Cardiac muscle cell (in vitro differentiated cells and primary cell): ENCODE measurements at regions not wholly inside any gene's neighbourhood (a gene's known extent, or its start where the extent isn't known, plus 50 kb on each side); places are given as distances from the start of the nearest gene placed in this dataset.

Experiments used
- DNase-seq, 2 donors: peaks; one replicate each; pipeline versions ENCODE4 v3.0.0 to v3.0.0-alpha.2; 2010 to 2017; ENCODE audit warnings: low read depth in 1 of 2, low spot score in 1 of 2
- H3K27ac ChIP-seq: fragments of 200-600 bp; sonication (generic); 2 replicates; pipeline ENCODE4 v1.5.1; 2016
- H3K27me3 ChIP-seq: fragments of 200-600 bp; sonication (generic); 2 replicates; pipeline ENCODE4 v1.6.0; 2016; ENCODE audit warnings: control low read depth
- H3K36me3 ChIP-seq: fragments of 200-600 bp; sonication (generic); 2 replicates; pipeline ENCODE4 v1.5.1; 2016; ENCODE audit warnings: control low read depth
- H3K4me1 ChIP-seq: fragments of 200-600 bp; sonication (generic); 2 replicates; pipeline ENCODE4 v1.8.1; 2017; ENCODE audit warnings: low read depth, mild to moderate bottlenecking, mixed run types
- H3K4me3 ChIP-seq: fragments of 200-600 bp; sonication (generic); 2 replicates; pipeline ENCODE4 v1.5.1; 2016; ENCODE audit warnings: mild to moderate bottlenecking
- H3K9me3 ChIP-seq: fragments of 200-600 bp; sonication (generic); 2 replicates; pipeline ENCODE4 v1.5.1; 2017; ENCODE audit warnings: low read depth, mild to moderate bottlenecking, control low read depth
- TF ChIP-seq, protein P1 (sequence below): IDR thresholded peaks from 2 replicates; pipeline ENCODE4 v1.5.1; 2012; ENCODE audit warnings: low read depth, mild to moderate bottlenecking, low read length

DNA sequence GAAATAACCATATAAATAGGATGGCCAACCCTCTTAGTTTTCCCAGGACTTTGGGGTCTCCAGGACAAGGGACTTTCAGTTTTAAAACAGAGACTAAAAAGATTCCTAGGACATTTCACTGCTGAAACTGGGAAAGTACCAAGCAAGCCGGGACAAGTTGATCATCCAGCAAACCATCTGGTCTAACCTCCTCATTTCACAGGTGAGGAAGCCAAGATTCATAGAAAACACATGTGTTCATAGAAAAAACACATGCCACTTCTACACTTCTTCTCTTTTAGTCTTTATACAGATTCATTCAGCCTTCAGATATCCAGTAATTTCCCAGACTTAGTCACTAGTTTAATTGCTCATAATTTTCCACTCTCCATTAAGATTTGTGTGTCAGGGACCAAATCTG, 165.6 kb upstream of the CCDC54 start:
- DNase-seq = no peak
- H3K36me3 ChIP-seq = no peaks in the 10 kb centered on the region
- no peak overlapping the region for H3K27ac ChIP-seq
- no peaks in the 10 kb centered on the region for H3K27me3 ChIP-seq
- no peak overlapping the region for H3K4me3 ChIP-seq
- no peaks in the 10 kb centered on the region for H3K9me3 ChIP-seq
- peaks cover 24% of the 10 kb centered on the region for H3K4me1 ChIP-seq
- TF ChIP-seq, protein P1, sequence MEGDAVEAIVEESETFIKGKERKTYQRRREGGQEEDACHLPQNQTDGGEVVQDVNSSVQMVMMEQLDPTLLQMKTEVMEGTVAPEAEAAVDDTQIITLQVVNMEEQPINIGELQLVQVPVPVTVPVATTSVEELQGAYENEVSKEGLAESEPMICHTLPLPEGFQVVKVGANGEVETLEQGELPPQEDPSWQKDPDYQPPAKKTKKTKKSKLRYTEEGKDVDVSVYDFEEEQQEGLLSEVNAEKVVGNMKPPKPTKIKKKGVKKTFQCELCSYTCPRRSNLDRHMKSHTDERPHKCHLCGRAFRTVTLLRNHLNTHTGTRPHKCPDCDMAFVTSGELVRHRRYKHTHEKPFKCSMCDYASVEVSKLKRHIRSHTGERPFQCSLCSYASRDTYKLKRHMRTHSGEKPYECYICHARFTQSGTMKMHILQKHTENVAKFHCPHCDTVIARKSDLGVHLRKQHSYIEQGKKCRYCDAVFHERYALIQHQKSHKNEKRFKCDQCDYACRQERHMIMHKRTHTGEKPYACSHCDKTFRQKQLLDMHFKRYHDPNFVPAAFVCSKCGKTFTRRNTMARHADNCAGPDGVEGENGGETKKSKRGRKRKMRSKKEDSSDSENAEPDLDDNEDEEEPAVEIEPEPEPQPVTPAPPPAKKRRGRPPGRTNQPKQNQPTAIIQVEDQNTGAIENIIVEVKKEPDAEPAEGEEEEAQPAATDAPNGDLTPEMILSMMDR = no peak

DNA sequence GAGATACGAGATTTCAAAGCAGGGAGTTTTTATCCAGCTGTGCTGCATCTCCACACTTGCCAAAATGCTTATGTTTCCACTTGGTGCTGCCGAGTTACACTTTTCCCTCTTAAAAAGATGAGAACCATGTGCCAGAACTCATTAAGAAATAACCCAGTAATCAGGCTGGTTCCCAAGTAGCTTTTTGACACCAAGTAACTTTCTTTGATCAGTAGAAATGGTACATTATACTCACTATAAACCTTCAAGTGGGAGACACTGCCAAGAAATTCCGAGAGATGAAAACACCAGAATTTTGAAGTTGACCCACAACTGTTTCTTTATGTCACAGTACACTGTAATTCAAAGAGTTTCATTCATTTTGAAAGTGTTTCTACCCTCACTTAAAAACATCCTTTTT, 164.6 kb upstream of the CCDC54 start:
- peaks cover 22% of the 10 kb centered on the region for H3K4me1 ChIP-seq
- no peaks in the 10 kb centered on the region for H3K36me3 ChIP-seq
- H3K4me3 ChIP-seq = no peak overlapping the region
- H3K9me3 ChIP-seq = no peaks in the 10 kb centered on the region
- H3K27ac ChIP-seq = no peak overlapping the region
- H3K27me3 ChIP-seq = no peaks in the 10 kb centered on the region
- no peak for DNase-seq
- TF ChIP-seq, protein P1 = no peak

DNA sequence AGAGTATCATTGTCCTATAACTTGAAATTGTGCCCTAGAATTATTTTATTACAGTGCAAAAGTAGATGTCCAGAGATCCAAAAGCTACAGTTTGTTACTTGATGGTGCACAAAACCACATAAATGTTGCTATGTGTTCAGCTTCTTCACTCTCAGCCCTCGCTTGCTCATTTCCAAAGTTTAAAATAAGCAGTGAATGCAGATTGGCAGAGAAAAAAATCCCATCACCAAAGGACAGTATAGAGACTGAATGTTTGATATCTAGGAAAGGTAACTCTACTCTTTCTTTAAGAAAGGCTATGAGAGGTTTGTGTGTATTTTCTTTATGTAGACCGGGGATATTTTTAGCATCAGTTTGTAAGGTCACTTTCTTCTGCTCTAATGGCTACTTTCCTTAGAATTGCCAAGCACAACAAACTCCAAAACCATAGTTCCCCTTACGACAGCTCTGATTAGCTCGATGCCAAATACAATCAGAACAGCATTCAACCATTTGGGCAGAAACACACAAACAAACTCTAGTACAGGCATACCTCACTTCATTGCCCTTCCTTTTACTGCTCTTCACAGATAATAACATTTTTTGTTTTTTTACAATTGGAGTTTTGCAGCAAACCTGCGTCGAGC, 164.1 kb upstream of the CCDC54 start:
- Histone ChIP-seq H3K27me3 (no peaks in the 10 kb centered on the region), H3K27ac (no peak overlapping the region), H3K4me1 (peaks cover 16% of the 10 kb centered on the region), H3K9me3 (no peaks in the 10 kb centered on the region), H3K4me3 (no peak overlapping the region), H3K36me3 (no peaks in the 10 kb centered on the region)
- TF ChIP-seq, protein P1 = no peak
- DNase-seq = no peak

DNA sequence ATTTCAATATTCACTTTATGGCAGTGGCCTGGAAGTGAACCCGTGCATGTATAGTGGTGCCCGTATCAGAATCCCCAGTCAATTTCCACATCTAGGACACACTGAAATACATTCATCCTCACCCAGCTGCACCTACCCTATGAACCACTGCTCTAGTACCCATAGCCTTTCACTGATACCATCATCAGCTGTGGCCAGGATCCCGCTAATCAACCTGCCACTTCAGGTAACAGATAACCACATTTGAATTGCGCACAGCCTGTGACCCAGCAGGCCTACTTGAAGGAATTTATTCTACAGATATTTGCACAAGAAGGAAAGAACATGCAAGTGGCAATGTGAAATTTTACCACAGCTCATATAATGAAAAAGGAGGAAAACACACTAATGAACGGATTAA, 161.0 kb upstream of the CCDC54 start:
- no peak for DNase-seq
- no peaks in the 10 kb centered on the region for H3K9me3 ChIP-seq
- H3K4me3 ChIP-seq = no peak overlapping the region
- no peak overlapping the region for H3K27ac ChIP-seq
- H3K27me3 ChIP-seq = no peaks in the 10 kb centered on the region
- H3K36me3 ChIP-seq = no peaks in the 10 kb centered on the region
- H3K4me1 ChIP-seq = no peaks in the 10 kb centered on the region
- TF ChIP-seq, protein P1 = no peak

DNA sequence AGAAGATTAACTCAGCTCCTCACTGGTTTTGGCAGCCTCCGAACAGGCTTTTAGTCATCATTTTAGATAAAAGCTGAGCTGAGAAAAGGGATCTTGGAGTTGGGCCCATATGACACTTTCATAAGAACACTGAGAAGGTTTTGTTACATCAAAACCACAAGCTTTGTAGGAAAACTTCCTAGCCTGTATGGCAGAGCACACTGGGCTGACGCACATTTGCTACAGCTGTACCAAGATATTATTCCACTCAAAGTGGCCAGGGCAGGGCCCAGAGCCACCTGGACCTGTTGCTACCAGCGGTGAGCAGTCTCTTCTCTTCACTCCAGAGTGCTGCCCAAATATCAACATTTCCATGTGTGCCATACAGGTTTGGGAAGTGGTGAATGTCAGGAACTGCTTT, 160.5 kb upstream of the CCDC54 start:
- Histone ChIP-seq H3K27ac (no peak overlapping the region), H3K36me3 (no peaks in the 10 kb centered on the region), H3K9me3 (no peaks in the 10 kb centered on the region), H3K4me3 (no peak overlapping the region), H3K27me3 (no peaks in the 10 kb centered on the region), H3K4me1 (no peaks in the 10 kb centered on the region)
- peak in 1 of 2 donors; percentile 99 for DNase-seq
- TF ChIP-seq, protein P1 = no peak

DNA sequence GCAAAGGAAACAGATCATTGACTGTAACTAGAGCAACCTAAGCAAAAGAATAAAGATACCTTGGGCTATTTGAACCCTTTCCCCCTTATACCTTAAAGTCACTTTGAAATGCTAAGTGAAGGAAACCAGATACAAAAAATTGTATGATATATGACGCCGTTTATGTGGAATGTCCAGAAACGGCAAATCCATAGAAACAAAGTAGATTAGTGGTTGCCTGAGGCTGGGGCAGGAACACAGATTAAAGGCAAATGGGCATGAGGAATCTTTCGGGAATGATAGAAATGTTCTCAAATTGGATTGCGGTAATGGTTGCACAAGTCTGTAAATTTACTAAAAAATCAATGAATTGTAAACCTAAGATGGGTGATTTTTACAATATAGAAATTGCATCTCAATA, 160.1 kb upstream of the CCDC54 start:
- Histone ChIP-seq H3K9me3 (no peaks in the 10 kb centered on the region), H3K27ac (no peak overlapping the region), H3K27me3 (no peaks in the 10 kb centered on the region), H3K36me3 (no peaks in the 10 kb centered on the region), H3K4me1 (no peaks in the 10 kb centered on the region), H3K4me3 (no peak overlapping the region)
- TF ChIP-seq, protein P1 = no peak
- DNase-seq = peak in 1 of 2 donors; percentile 97
